Prostate gland (tissue), 2 donors: ENCODE measurements at regions not wholly inside any gene's neighbourhood (a gene's known extent, or its start where the extent isn't known, plus 50 kb on each side); places are given as distances from the start of the nearest gene placed in this dataset.
A peak's percentile ranks its signal among the peaks of the same experiment; 100 is the strongest.
"Not testable (repeated sequence)": the region's sequence is repeated elsewhere in the genome, so short reads cannot be mapped to it uniquely, and the experiment has no call there.

Experiments used
- DNase-seq: peaks from one replicate; pipeline ENCODE4 v3.0.0-alpha.2; 2019; ENCODE audit warnings: low spot score
- H3K27ac ChIP-seq, 2 donors: fragments of 200-600 bp; sonication (generic); 2 replicates each; pipeline ENCODE4 v1.5.1; 2017 to 2019
- H3K27me3 ChIP-seq: fragments of 200-600 bp; sonication (generic); replicated peaks from 2 replicates; pipeline ENCODE4 v1.5.1; 2019; ENCODE audit not compliant: insufficient read depth
- H3K36me3 ChIP-seq, 2 donors: fragments of 200-600 bp; sonication (generic); 1 replicate in 1 of 2; 2 replicates in 1 of 2; pipeline versions ENCODE4 v1.5.1 to v1.8.1; 2017 to 2019
- H3K4me1 ChIP-seq: fragments of 200-600 bp; sonication (generic); replicated peaks from 2 replicates; pipeline ENCODE4 v1.5.1; 2019
- H3K4me3 ChIP-seq, 2 donors: fragments of 200-600 bp; sonication (generic); 2 replicates each; pipeline ENCODE4 v1.5.1; 2017 to 2019
- H3K9me3 ChIP-seq: fragments of 200-600 bp; sonication (generic); 2 replicates; pipeline ENCODE4 v1.5.1; 2017
- CTCF ChIP-seq, 4 experiments: fragments of 200-600 bp in 2 of 4; fragments of 450-650 bp in 2 of 4; sonication (generic) in 2 of 4; IDR thresholded peaks; 1 replicate in 3 of 4; 2 replicates in 1 of 4; pipeline ENCODE4 v1.5.1; 2016 to 2019; ENCODE audit warnings: antibody characterized with exemption in 4 of 4, mild to moderate bottlenecking in 2 of 4, moderate library complexity in 2 of 4
- POLR2A ChIP-seq: fragments of 450-650 bp; IDR thresholded peaks from one replicate; pipeline ENCODE4 v1.6.1; 2016; ENCODE audit warnings: antibody characterized with exemption, mild to moderate bottlenecking
- POLR2AphosphoS5 ChIP-seq: sonication (generic); formaldehyde crosslinking; IDR thresholded peaks from one replicate; pipeline ENCODE4 v1.6.1; 2017; ENCODE audit warnings: antibody characterized with exemption
- WGBS: methylation state at CpG from one replicate; pipeline ENCODE4 v1.1.5; 2018; 5-methylcytosine and 5-hydroxymethylcytosine counted together
- intact Hi-C: fragments of 100-400 bp; cut with DNase I; formaldehyde crosslinking; loops from one replicate; pipeline ENCODE4 v1.14.2; 2022

- Histone ChIP-seq H3K27me3 (no peaks in the 10 kb centered on the region), H3K27ac (peak overlapping the region; percentile 29 to 49), H3K36me3 (no peaks in the 10 kb centered on the region), H3K4me3 (no peak overlapping the region), H3K4me1 (no peaks in the 10 kb centered on the region), H3K9me3 (no peaks in the 10 kb centered on the region)
- 33% methylated on average over 7 of the region's 7 CpGs for WGBS
- TF ChIP-seq CTCF (IDR thresholded peaks at IDR 0.05) (no peak), POLR2A (no peak), POLR2AphosphoS5 (peak; percentile 45)
- DNase-seq = peak; percentile 14
- intact Hi-C loops = no loop called here
Measured at GRCh38 chr1:45266151-45266801, 59.9 kb upstream of the ZSWIM5 start.

GRCh38 chr1:45268310-45268709 is 58.4 kb upstream of the HPDL start:
- H3K4me3 ChIP-seq, intact Hi-C loops, H3K27ac ChIP-seq, H3K36me3 ChIP-seq, DNase-seq, H3K27me3 ChIP-seq, H3K9me3 ChIP-seq, H3K4me1 ChIP-seq: not testable (repeated sequence)
- 87% methylated on average over 5 of the region's 5 CpGs for WGBS

- intact Hi-C loops = not testable (repeated sequence)
- 94% methylated on average over 1 of the region's 1 CpG for WGBS
Measured at GRCh38 chr1:45272267-45272666, 54.4 kb upstream of the HPDL start.

GRCh38 chr1:45272913-45273371 is 53.8 kb upstream of the HPDL start:
- no peaks in the 10 kb centered on the region for H3K4me1 ChIP-seq
- WGBS = 94% methylated on average over 4 of the region's 4 CpGs
- intact Hi-C loops = no loop called here
- H3K27me3 ChIP-seq = no peaks in the 10 kb centered on the region
- DNase-seq = no peak
- H3K4me3 ChIP-seq = no peak overlapping the region
- no peak overlapping the region for H3K27ac ChIP-seq
- H3K36me3 ChIP-seq = no peaks in the 10 kb centered on the region
- no peaks in the 10 kb centered on the region for H3K9me3 ChIP-seq
- TF ChIP-seq POLR2A (no peak), CTCF (IDR thresholded peaks at IDR 0.05) (no peak), POLR2AphosphoS5 (no peak)

More at GRCh38 chr1:45272267-45272666, 54.4 kb upstream of the HPDL start:
- not testable (repeated sequence) for H3K27me3 ChIP-seq, DNase-seq, H3K4me1 ChIP-seq, H3K27ac ChIP-seq, H3K9me3 ChIP-seq, H3K36me3 ChIP-seq, H3K4me3 ChIP-seq

GRCh38 chr1:45275054-45275453 is 51.6 kb upstream of the HPDL start:
- no peaks in the 10 kb centered on the region for H3K36me3 ChIP-seq
- H3K4me3 ChIP-seq = no peak overlapping the region
- TF ChIP-seq POLR2AphosphoS5 (no peak), CTCF (IDR thresholded peaks at IDR 0.05) (no peak), POLR2A (no peak)
- no peak overlapping the region for H3K27ac ChIP-seq
- no peak for DNase-seq
- intact Hi-C loops = no loop called here
- H3K27me3 ChIP-seq = no peaks in the 10 kb centered on the region
- H3K4me1 ChIP-seq = no peaks in the 10 kb centered on the region
- no peaks in the 10 kb centered on the region for H3K9me3 ChIP-seq
